ENCODE measurements at regions not wholly inside any gene's neighbourhood (a gene's known extent, or its start where the extent isn't known, plus 50 kb on each side); places are given as distances from the start of the nearest gene placed in this dataset.
"Not testable (repeated sequence)": the region's sequence is repeated elsewhere in the genome, so short reads cannot be mapped to it uniquely, and the experiment has no call there.

- DNase-seq (ENCODE audit: low read depth in 3 of 3) = no peak
Observed at GRCh38 chr5:87138091-87138805, 129.4 kb upstream of the RASA1 start.

GRCh38 chr5:87139795-87140194 lies 127.9 kb upstream of the RASA1 start:
- no peak for DNase-seq (ENCODE audit: low read depth in 3 of 3)

- no peak for DNase-seq (ENCODE audit: low read depth in 3 of 3)
Observed at GRCh38 chr5:87141544-87141943, 126.1 kb upstream of the RASA1 start.

- not testable (repeated sequence) for DNase-seq (ENCODE audit: low read depth in 3 of 3)
Observed at GRCh38 chr5:87145853-87146252, 121.8 kb upstream of the RASA1 start.

GRCh38 chr5:87147441-87147840 lies 120.2 kb upstream of the RASA1 start:
- DNase-seq (ENCODE audit: low read depth in 3 of 3) = no peak

- DNase-seq (ENCODE audit: low read depth in 3 of 3) = no peak
Observed at GRCh38 chr5:87150630-87151029, 117.1 kb upstream of the RASA1 start.

GRCh38 chr5:87151547-87151946 lies 116.1 kb upstream of the RASA1 start:
- DNase-seq (ENCODE audit: low read depth in 3 of 3) = no peak

- DNase-seq (ENCODE audit: low read depth in 3 of 3) = no peak
Observed at GRCh38 chr5:87152886-87153285, 114.8 kb upstream of the RASA1 start.

- no peak for DNase-seq (ENCODE audit: low read depth in 3 of 3)
Observed at GRCh38 chr5:87154191-87154590, 113.5 kb upstream of the RASA1 start.

- DNase-seq (ENCODE audit: low read depth in 3 of 3) = no peak
Observed at GRCh38 chr5:87155106-87155505, 112.6 kb upstream of the RASA1 start.

- no peak for DNase-seq (ENCODE audit: low read depth in 3 of 3)
Observed at GRCh38 chr5:87156631-87157030, 111.1 kb upstream of the RASA1 start.

GRCh38 chr5:87164409-87164808 lies 103.3 kb upstream of the RASA1 start:
- no peak for DNase-seq (ENCODE audit: low read depth in 3 of 3)

- no peak for DNase-seq (ENCODE audit: low read depth in 3 of 3)
Observed at GRCh38 chr5:87169300-87169991, 98.2 kb upstream of the RASA1 start.

- no peak for DNase-seq (ENCODE audit: low read depth in 3 of 3)
Observed at GRCh38 chr5:87170799-87171198, 96.9 kb upstream of the RASA1 start.

- no peak for DNase-seq (ENCODE audit: low read depth in 3 of 3)
Observed at GRCh38 chr5:87182649-87183048, 85.0 kb upstream of the RASA1 start.

GRCh38 chr5:87183896-87184295 lies 83.8 kb upstream of the RASA1 start:
- DNase-seq (ENCODE audit: low read depth in 3 of 3) = no peak

- DNase-seq (ENCODE audit: low read depth in 3 of 3) = no peak
Observed at GRCh38 chr5:87184605-87185004, 83.1 kb upstream of the RASA1 start.

- DNase-seq (ENCODE audit: low read depth in 3 of 3) = no peak
Observed at GRCh38 chr5:87185838-87186237, 81.8 kb upstream of the RASA1 start.

- no peak for DNase-seq (ENCODE audit: low read depth in 3 of 3)
Observed at GRCh38 chr5:87188391-87188790, 79.3 kb upstream of the RASA1 start.

GRCh38 chr5:87190041-87190440 lies 77.6 kb upstream of the RASA1 start:
- DNase-seq (ENCODE audit: low read depth in 3 of 3) = no peak

GRCh38 chr5:87190687-87191086 lies 77.0 kb upstream of the RASA1 start:
- DNase-seq (ENCODE audit: low read depth in 3 of 3) = no peak

GRCh38 chr5:87191645-87192044 lies 76.0 kb upstream of the RASA1 start:
- DNase-seq (ENCODE audit: low read depth in 3 of 3) = no peak

GRCh38 chr5:87195104-87195591 lies 72.5 kb upstream of the RASA1 start:
- peak in 1 of 3 experiments; percentile 1 for DNase-seq (ENCODE audit: low read depth in 3 of 3)

Measured in stimulated activated CD4-positive, alpha-beta T cell treated with anti-CD3 and anti-CD28 coated beads, TNF-alpha, amount 100 ng/mL, for 4 hours (primary cell).